ENCODE measurements at regions not wholly inside any gene's neighbourhood (a gene's known extent, or its start where the extent isn't known, plus 50 kb on each side); places are given as distances from the start of the nearest gene placed in this dataset.

GRCh38 chr7:34296663-34297062, 361.4 kb upstream of the NPSR1 start:
- H3K4me1 ChIP-seq (ENCODE audit: control insufficient read depth in 2 of 2, insufficient read depth in 1 of 2, low read depth in 1 of 2, low read length in 2 of 2): no peaks in the 10 kb centered on the region
- no peaks in the 10 kb centered on the region for H3K79me1 ChIP-seq (ENCODE audit: low read depth, low read length)
- H2BK12ac ChIP-seq (ENCODE audit: low read length): no peak overlapping the region
- H2AFZ ChIP-seq (ENCODE audit: low read length): no peak overlapping the region
- H2BK15ac ChIP-seq (ENCODE audit: low read length): no peak overlapping the region
- no peak overlapping the region for H3K4me3 ChIP-seq (ENCODE audit: low read length in 2 of 2)
- H3K36me3 ChIP-seq (replicated peaks in 1 of 2; ENCODE audit: control insufficient read depth in 2 of 2, insufficient read depth in 2 of 2, low read length in 2 of 2): no peaks in the 10 kb centered on the region
- no peak overlapping the region for H2BK120ac ChIP-seq (ENCODE audit: low read depth, low read length)
- H3K4me2 ChIP-seq (ENCODE audit: insufficient read depth, low read length, poor library complexity, severe bottlenecking): no peak overlapping the region
- H3K4ac ChIP-seq (ENCODE audit: low read length): no peak overlapping the region
- no peak overlapping the region for H2AK5ac ChIP-seq (ENCODE audit: low read depth, low read length)
- DNase-seq (ENCODE audit: low spot score): no peak
- H3K9ac ChIP-seq (ENCODE audit: low read depth, low read length, poor library complexity): no peak overlapping the region
- no peak overlapping the region for H4K8ac ChIP-seq (ENCODE audit: low read depth, low read length)
- no peak overlapping the region for H3K23ac ChIP-seq (ENCODE audit: low read depth, low read length, poor library complexity)
- H3K9me3 ChIP-seq (replicated peaks in 1 of 2; ENCODE audit: control insufficient read depth in 2 of 2, insufficient read depth in 1 of 2, low read depth in 1 of 2, low read length in 2 of 2): no peaks in the 10 kb centered on the region
- no peak overlapping the region for H4K91ac ChIP-seq (ENCODE audit: low read depth, low read length, poor library complexity)
- no peak overlapping the region for H3K27ac ChIP-seq (replicated peaks; ENCODE audit: low read length)
- H2BK5ac ChIP-seq (ENCODE audit: low read length): no peak overlapping the region
- no peak overlapping the region for H3K18ac ChIP-seq (ENCODE audit: low read length)
- no peaks in the 10 kb centered on the region for H3K27me3 ChIP-seq (ENCODE audit: control insufficient read depth in 3 of 3, insufficient read depth in 3 of 3, low read depth in 1 of 3, low read length in 3 of 3)
- no peak overlapping the region for H3K14ac ChIP-seq (ENCODE audit: low read length)
- WGBS, 2 donors (ENCODE audit: extremely low coverage in 2 of 2, insufficient read length in 2 of 2, insufficient replicate concordance in 1 of 2): no CpG with 5 or more reads among the region's 1 CpG

- Histone ChIP-seq H3K4me3 (ENCODE audit: low read length in 2 of 2) (no peak overlapping the region), H3K27ac (replicated peaks; ENCODE audit: low read length) (no peak overlapping the region), H2BK5ac (ENCODE audit: low read length) (no peak overlapping the region), H3K9ac (ENCODE audit: low read depth, low read length, poor library complexity) (no peak overlapping the region), H3K4ac (ENCODE audit: low read length) (no peak overlapping the region), H2BK12ac (ENCODE audit: low read length) (no peak overlapping the region), H4K91ac (ENCODE audit: low read depth, low read length, poor library complexity) (no peak overlapping the region), H2AFZ (ENCODE audit: low read length) (no peak overlapping the region), H2BK15ac (ENCODE audit: low read length) (no peak overlapping the region), H3K36me3 (replicated peaks in 1 of 2; ENCODE audit: control insufficient read depth in 2 of 2, insufficient read depth in 2 of 2, low read length in 2 of 2) (no peaks in the 10 kb centered on the region), H2AK5ac (ENCODE audit: low read depth, low read length) (no peak overlapping the region), H3K4me1 (ENCODE audit: control insufficient read depth in 2 of 2, insufficient read depth in 1 of 2, low read depth in 1 of 2, low read length in 2 of 2) (no peaks in the 10 kb centered on the region), H2BK120ac (ENCODE audit: low read depth, low read length) (no peak overlapping the region), H3K4me2 (ENCODE audit: insufficient read depth, low read length, poor library complexity, severe bottlenecking) (no peak overlapping the region), H3K79me1 (ENCODE audit: low read depth, low read length) (no peaks in the 10 kb centered on the region), H3K23ac (ENCODE audit: low read depth, low read length, poor library complexity) (no peak overlapping the region), H3K18ac (ENCODE audit: low read length) (no peak overlapping the region), H3K27me3 (ENCODE audit: control insufficient read depth in 3 of 3, insufficient read depth in 3 of 3, low read depth in 1 of 3, low read length in 3 of 3) (no peaks in the 10 kb centered on the region), H3K9me3 (replicated peaks in 1 of 2; ENCODE audit: control insufficient read depth in 2 of 2, insufficient read depth in 1 of 2, low read depth in 1 of 2, low read length in 2 of 2) (no peaks in the 10 kb centered on the region), H4K8ac (ENCODE audit: low read depth, low read length) (no peak overlapping the region), H3K14ac (ENCODE audit: low read length) (no peak overlapping the region)
- no CpG with 5 or more reads among the region's 4 CpGs for WGBS, 2 donors (ENCODE audit: extremely low coverage in 2 of 2, insufficient read length in 2 of 2, insufficient replicate concordance in 1 of 2)
- DNase-seq (ENCODE audit: low spot score): no peak
Measured at GRCh38 chr7:34298492-34299013, 359.5 kb upstream of the NPSR1 start.

GRCh38 chr7:34299066-34299465, 359.0 kb upstream of the NPSR1 start:
- H2BK12ac ChIP-seq (ENCODE audit: low read length): no peak overlapping the region

GRCh38 chr7:34307540-34307939, 350.5 kb upstream of the NPSR1 start:
- Histone ChIP-seq H3K9ac (ENCODE audit: low read depth, low read length, poor library complexity) (no peak overlapping the region), H3K4me2 (ENCODE audit: insufficient read depth, low read length, poor library complexity, severe bottlenecking) (no peak overlapping the region), H3K4ac (ENCODE audit: low read length) (no peak overlapping the region), H2AFZ (ENCODE audit: low read length) (no peak overlapping the region), H4K8ac (ENCODE audit: low read depth, low read length) (no peak overlapping the region), H2BK15ac (ENCODE audit: low read length) (no peak overlapping the region), H3K27ac (replicated peaks; ENCODE audit: low read length) (no peak overlapping the region), H4K91ac (ENCODE audit: low read depth, low read length, poor library complexity) (no peak overlapping the region), H3K4me3 (ENCODE audit: low read length in 2 of 2) (no peak overlapping the region), H3K79me1 (ENCODE audit: low read depth, low read length) (no peaks in the 10 kb centered on the region), H3K9me3 (replicated peaks in 1 of 2; ENCODE audit: control insufficient read depth in 2 of 2, insufficient read depth in 1 of 2, low read depth in 1 of 2, low read length in 2 of 2) (no peaks in the 10 kb centered on the region), H2BK5ac (ENCODE audit: low read length) (no peak overlapping the region), H3K4me1 (ENCODE audit: control insufficient read depth in 2 of 2, insufficient read depth in 1 of 2, low read depth in 1 of 2, low read length in 2 of 2) (no peaks in the 10 kb centered on the region), H3K23ac (ENCODE audit: low read depth, low read length, poor library complexity) (no peak overlapping the region), H2BK120ac (ENCODE audit: low read depth, low read length) (no peak overlapping the region), H3K36me3 (replicated peaks in 1 of 2; ENCODE audit: control insufficient read depth in 2 of 2, insufficient read depth in 2 of 2, low read length in 2 of 2) (no peaks in the 10 kb centered on the region), H3K18ac (ENCODE audit: low read length) (no peak overlapping the region), H3K14ac (ENCODE audit: low read length) (no peak overlapping the region), H3K27me3 (ENCODE audit: control insufficient read depth in 3 of 3, insufficient read depth in 3 of 3, low read depth in 1 of 3, low read length in 3 of 3) (no peaks in the 10 kb centered on the region), H2BK12ac (ENCODE audit: low read length) (no peak overlapping the region), H2AK5ac (ENCODE audit: low read depth, low read length) (no peak overlapping the region)
- DNase-seq (ENCODE audit: low spot score): no peak
- no CpG with 5 or more reads among the region's 1 CpG for WGBS, 2 donors (ENCODE audit: extremely low coverage in 2 of 2, insufficient read length in 2 of 2, insufficient replicate concordance in 1 of 2)

More at GRCh38 chr7:34299066-34299465, 359.0 kb upstream of the NPSR1 start:
- Histone ChIP-seq H3K9me3 (replicated peaks in 1 of 2; ENCODE audit: control insufficient read depth in 2 of 2, insufficient read depth in 1 of 2, low read depth in 1 of 2, low read length in 2 of 2) (no peaks in the 10 kb centered on the region), H4K91ac (ENCODE audit: low read depth, low read length, poor library complexity) (no peak overlapping the region), H3K9ac (ENCODE audit: low read depth, low read length, poor library complexity) (no peak overlapping the region), H3K36me3 (replicated peaks in 1 of 2; ENCODE audit: control insufficient read depth in 2 of 2, insufficient read depth in 2 of 2, low read length in 2 of 2) (no peaks in the 10 kb centered on the region), H3K27ac (replicated peaks; ENCODE audit: low read length) (no peak overlapping the region), H2BK120ac (ENCODE audit: low read depth, low read length) (no peak overlapping the region), H3K4ac (ENCODE audit: low read length) (no peak overlapping the region), H4K8ac (ENCODE audit: low read depth, low read length) (no peak overlapping the region), H3K4me1 (ENCODE audit: control insufficient read depth in 2 of 2, insufficient read depth in 1 of 2, low read depth in 1 of 2, low read length in 2 of 2) (no peaks in the 10 kb centered on the region), H3K4me2 (ENCODE audit: insufficient read depth, low read length, poor library complexity, severe bottlenecking) (no peak overlapping the region), H3K79me1 (ENCODE audit: low read depth, low read length) (no peaks in the 10 kb centered on the region), H3K4me3 (ENCODE audit: low read length in 2 of 2) (no peak overlapping the region), H3K18ac (ENCODE audit: low read length) (no peak overlapping the region), H2BK15ac (ENCODE audit: low read length) (no peak overlapping the region), H2BK5ac (ENCODE audit: low read length) (no peak overlapping the region), H2AK5ac (ENCODE audit: low read depth, low read length) (no peak overlapping the region), H3K27me3 (ENCODE audit: control insufficient read depth in 3 of 3, insufficient read depth in 3 of 3, low read depth in 1 of 3, low read length in 3 of 3) (no peaks in the 10 kb centered on the region), H2AFZ (ENCODE audit: low read length) (no peak overlapping the region), H3K23ac (ENCODE audit: low read depth, low read length, poor library complexity) (no peak overlapping the region), H3K14ac (ENCODE audit: low read length) (no peak overlapping the region)
- DNase-seq (ENCODE audit: low spot score): no peak
- WGBS, 2 donors (ENCODE audit: extremely low coverage in 2 of 2, insufficient read length in 2 of 2, insufficient replicate concordance in 1 of 2): no CpG with 5 or more reads among the region's 4 CpGs
